HAP-1 (cell line): ENCODE measurements at regions not wholly inside any gene's neighbourhood (a gene's known extent, or its start where the extent isn't known, plus 50 kb on each side); places are given as distances from the start of the nearest gene placed in this dataset.
A peak's percentile ranks its signal among the peaks of the same experiment; 100 is the strongest.

Experiments
- DNase-seq, 2 experiments: peaks; one replicate each; pipeline ENCODE4 v3.0.0-alpha.2; 2016 to 2020; ENCODE audit warnings: low spot score in 2 of 2
- H3K27me3 ChIP-seq: fragments of 250-450 bp; sonication (Bioruptor Pico); 2 replicates; pipeline ENCODE4 v1.5.1; 2020; ENCODE audit warnings: low read depth, mild to moderate bottlenecking, moderate library complexity
- H3K36me3 ChIP-seq: fragments of 250-450 bp; sonication (Bioruptor Pico); replicated peaks from 2 replicates; pipeline ENCODE4 v1.5.1; 2020; ENCODE audit warnings: mild to moderate bottlenecking
- H3K4me1 ChIP-seq: fragments of 250-450 bp; sonication (Bioruptor Pico); 2 replicates; pipeline ENCODE4 v1.5.1; 2020; ENCODE audit warnings: mild to moderate bottlenecking
- H3K4me3 ChIP-seq: fragments of 250-450 bp; sonication (Bioruptor Pico); 2 replicates; pipeline ENCODE4 v1.5.1; 2020; ENCODE audit warnings: mild to moderate bottlenecking, moderate library complexity
- H3K9me3 ChIP-seq: fragments of 250-450 bp; sonication (Bioruptor Pico); 2 replicates; pipeline ENCODE4 v1.5.1; 2020; ENCODE audit warnings: mild to moderate bottlenecking, moderate library complexity
- in situ Hi-C: fragments of 300-500 bp; cut with MboI; formaldehyde crosslinking; loops from 3 replicates; pipeline ENCODE4 v1.14.3; 2020; ENCODE audit warnings: low sequenced_read_pairs, inconsistent platforms, mixed read lengths

DNA sequence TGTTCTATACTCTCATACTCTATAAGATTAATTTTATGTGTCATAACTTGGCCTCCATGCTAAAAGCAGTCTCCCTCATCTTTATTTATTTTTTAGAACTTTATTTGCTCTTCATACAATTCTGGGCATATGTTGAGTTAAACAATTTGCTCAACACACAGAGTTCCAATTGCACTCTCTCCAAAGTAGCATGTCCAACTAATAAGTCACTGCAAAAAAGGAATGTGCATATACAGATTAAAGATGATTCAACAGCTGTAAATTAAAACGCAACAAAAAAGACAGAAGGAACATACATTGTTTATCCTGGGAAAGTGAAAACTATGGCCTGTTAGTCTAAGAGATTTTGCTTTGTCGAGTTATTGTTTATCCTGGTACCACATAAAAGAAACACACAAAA lies 277.7 kb upstream of the ACVR2A start:
- H3K36me3 ChIP-seq: no peaks in the 10 kb centered on the region
- no peaks in the 10 kb centered on the region for H3K27me3 ChIP-seq
- in situ Hi-C loops: no loop called here
- H3K9me3 ChIP-seq: no peaks in the 10 kb centered on the region
- no peak for DNase-seq
- no peak overlapping the region for H3K4me3 ChIP-seq
- H3K4me1 ChIP-seq: peaks cover 3% of the 10 kb centered on the region; the same call in 1 of the 2 replicates

DNA sequence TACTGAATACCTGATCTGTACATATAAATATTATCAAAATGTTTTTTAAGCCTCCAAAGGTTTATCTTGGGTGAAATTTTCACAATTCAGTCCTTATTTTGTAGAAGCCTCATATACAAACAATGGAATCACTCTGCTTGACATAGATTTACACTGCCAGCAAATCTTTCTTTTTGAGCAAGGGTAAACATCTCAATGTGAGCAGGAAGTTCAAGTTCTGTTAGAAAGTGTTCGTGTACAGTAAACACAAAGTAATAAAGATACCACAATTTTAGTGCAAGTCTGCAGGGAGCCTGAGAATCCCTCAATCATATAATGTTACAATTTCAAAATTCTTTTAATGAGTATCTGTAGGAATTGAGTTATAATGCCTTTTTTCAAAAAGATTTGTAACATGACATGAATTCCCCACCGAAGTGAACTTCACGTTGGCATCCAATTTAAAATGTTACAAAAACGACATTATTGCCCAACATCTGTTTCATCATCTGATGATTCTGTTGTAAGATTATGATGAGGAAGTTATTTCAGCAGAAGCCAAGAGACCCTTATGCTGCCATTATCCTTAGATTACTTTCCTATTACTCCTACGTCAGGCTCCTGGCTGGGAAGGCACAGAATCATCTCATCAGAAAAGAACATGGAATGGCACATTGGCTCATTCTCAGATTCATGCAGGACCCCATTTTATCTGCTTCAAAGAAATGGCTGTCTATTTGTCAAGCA lies 283.9 kb upstream of the ACVR2A start:
- no peak for DNase-seq
- H3K4me1 ChIP-seq: no peaks in the 10 kb centered on the region
- in situ Hi-C loops: no loop called here

DNA sequence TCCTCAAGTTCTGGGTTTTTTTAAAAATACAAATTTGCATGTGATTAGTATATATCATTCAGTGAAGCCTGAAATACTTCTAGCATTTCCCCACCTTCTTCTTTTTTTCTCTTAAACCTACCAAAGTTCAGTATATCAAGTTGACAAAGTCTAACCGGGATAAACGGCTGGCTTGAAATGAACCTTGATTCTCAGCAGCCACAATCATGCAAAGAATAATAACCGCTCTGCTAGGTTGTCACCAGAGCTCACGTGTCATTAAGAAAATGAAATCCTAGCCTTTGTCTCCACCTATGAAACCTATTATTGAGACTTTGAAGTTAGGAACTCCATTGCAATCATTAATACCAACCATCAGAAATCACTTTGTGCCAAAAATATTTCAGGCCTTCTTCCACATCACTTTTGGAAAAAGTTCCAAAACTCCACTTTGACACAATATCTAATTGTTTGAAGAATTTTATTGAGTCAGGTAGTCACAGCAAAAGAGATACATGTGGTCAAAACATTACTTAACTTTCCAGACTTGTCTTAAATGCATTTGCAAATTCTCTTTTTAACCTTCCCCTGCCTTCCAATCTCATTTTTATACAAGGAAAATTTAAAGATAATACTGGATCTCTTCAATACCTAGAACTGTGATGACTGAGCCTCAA lies 285.6 kb upstream of the ACVR2A start:
- no peak for DNase-seq
- Histone ChIP-seq H3K9me3 (no peaks in the 10 kb centered on the region), H3K36me3 (no peaks in the 10 kb centered on the region), H3K4me1 (peaks cover 3% of the 10 kb centered on the region; the same call in 1 of the 2 replicates), H3K4me3 (no peak overlapping the region), H3K27me3 (no peaks in the 10 kb centered on the region)
- in situ Hi-C loops: no loop called here

More for the DNA sequence above, 283.9 kb upstream of the ACVR2A start:
- no peaks in the 10 kb centered on the region for H3K27me3 ChIP-seq
- no peak overlapping the region for H3K4me3 ChIP-seq
- no peaks in the 10 kb centered on the region for H3K36me3 ChIP-seq
- H3K9me3 ChIP-seq: no peaks in the 10 kb centered on the region

DNA sequence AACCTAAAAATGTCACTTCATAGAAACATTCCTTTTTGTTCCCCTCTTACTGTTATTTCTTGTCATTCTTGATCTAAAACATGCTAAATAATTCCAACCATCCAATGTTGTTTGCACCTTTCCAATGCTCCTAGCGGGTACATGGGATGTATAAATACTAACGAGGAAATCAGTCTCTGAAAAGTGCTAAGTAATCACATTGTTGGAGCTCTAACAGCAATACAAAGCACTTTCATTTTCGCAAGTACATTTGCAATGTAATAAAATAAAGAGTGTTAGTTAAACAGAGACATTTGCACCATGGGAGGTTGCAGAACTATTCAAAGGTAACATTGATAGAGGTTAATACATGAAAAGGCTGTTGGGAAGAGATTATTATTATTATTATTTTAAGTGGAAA lies 286.2 kb upstream of the ACVR2A start:
- no peaks in the 10 kb centered on the region for H3K36me3 ChIP-seq
- DNase-seq: no peak
- no peak overlapping the region for H3K4me3 ChIP-seq
- in situ Hi-C loops: no loop called here
- H3K27me3 ChIP-seq: no peaks in the 10 kb centered on the region
- no peaks in the 10 kb centered on the region for H3K9me3 ChIP-seq
- H3K4me1 ChIP-seq: peaks cover 5% of the 10 kb centered on the region; the same call in 1 of the 2 replicates

DNA sequence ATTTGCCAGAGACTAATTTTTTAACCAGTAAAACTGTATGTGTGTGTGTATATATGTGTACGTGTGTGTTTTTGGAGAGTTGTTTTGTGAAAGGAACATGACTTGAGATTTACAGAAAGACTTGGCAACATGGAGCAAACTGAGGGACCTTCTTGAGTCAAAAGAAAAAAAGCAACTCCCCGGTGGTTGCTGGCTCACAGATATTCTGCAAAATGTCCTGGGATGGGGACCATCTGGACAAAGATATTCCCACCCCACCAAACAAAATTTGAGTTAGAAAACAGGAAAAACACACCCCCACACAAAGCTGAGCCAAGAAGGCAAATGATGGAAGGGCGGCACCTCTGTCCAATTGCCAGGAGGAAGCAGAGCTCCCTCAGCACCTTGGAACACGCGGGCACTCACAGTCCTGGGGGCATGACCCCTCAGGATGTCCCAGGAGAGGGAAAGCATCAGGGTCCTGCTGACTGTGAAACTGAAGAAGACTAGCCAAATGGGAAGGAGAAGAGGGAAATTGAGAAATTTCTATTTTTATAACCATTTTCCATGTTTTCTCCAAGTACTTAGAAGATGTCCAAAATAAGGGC lies 290.2 kb upstream of the ACVR2A start:
- peaks cover 10% of the 10 kb centered on the region; the same call in 1 of the 2 replicates for H3K4me1 ChIP-seq
- H3K36me3 ChIP-seq: no peaks in the 10 kb centered on the region
- no peak for DNase-seq
- no peak overlapping the region for H3K4me3 ChIP-seq
- no peaks in the 10 kb centered on the region for H3K27me3 ChIP-seq
- H3K9me3 ChIP-seq: no peaks in the 10 kb centered on the region
- in situ Hi-C loops: no loop called here

DNA sequence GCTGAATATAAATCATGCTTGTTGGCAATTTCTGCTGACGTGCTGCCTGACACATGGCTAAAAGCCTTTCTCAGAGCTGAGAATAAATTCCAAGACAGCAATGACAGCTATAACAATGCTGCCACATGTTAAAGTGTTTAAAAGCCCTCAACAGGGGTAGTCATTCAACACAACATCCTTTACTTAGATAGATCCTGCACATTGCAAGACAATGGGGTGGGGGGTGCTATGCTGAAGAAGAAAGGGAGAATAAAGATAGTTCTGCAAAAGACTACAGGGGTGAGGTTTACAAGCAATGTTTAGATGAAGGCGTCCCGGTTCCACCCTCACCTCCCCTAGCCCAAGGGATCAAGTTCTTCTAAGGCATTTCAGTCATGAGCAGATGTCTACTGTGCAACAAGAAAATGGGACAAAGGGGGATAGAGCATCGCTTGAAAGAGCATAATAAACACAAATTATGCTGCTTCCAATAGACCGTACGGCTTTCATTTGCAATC lies 291.0 kb upstream of the ACVR2A start:
- Histone ChIP-seq H3K27me3 (no peaks in the 10 kb centered on the region), H3K36me3 (no peaks in the 10 kb centered on the region), H3K4me3 (no peak overlapping the region), H3K9me3 (no peaks in the 10 kb centered on the region), H3K4me1 (peaks cover 10% of the 10 kb centered on the region; the same call in 1 of the 2 replicates)
- in situ Hi-C loops: no loop called here
- DNase-seq: peak; percentile 84 to 92

DNA sequence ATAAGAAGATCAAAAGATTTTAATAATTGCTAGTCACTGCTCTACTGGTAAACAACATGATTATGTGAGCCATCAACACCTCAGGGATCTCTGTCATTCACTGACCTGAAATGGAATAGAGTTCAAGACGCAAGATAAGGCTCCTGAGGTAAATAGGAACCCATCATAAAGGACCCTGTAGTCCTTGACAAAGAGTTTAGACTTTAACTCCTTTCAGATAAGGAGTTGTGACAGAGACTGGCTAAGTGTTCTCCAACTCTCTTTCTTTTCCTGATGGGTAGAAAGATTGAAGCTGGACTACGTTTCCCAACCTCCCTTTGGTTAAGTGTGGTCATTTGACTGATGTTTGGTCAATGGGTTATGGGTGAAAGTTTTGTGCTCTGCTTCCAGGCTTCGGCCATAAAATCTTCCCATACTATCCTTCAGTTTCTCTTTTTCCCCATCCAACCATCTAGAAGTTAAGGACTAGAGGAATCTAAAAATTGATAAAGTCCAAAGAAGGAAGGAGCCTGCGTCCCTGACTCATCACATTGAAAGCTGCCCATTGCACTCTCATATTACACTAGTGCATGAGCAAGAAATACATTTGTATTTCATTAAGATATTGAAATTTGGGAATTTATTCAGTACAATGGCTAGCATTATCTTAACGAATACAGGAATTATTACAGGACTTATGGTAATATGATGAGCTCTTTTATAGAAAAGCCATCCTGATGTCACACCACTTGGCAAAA lies 293.7 kb upstream of the ACVR2A start:
- H3K4me1 ChIP-seq: peaks cover 10% of the 10 kb centered on the region; the same call in 1 of the 2 replicates
- no peaks in the 10 kb centered on the region for H3K9me3 ChIP-seq
- no peak for DNase-seq
- no peaks in the 10 kb centered on the region for H3K36me3 ChIP-seq
- no peak overlapping the region for H3K4me3 ChIP-seq
- H3K27me3 ChIP-seq: no peaks in the 10 kb centered on the region
- in situ Hi-C loops: no loop called here

DNA sequence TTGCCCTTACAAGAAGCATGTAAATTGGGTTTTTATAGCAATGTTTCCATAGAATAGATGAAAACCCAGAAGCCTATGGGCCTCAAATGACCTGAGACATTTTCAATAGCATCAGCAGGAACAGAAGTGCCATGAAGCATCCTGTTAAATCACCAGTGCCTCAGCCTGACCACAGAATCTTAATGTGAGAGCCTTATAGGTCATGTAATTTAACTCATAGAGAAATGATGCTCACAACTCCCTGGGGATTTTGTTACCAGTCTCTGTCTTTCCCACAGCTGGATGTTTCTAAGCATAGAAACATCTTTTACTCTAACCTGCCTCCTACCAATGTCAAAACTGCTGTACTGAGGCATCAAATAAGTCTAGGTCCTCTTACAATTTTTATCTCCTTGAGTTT lies 295.8 kb upstream of the ACVR2A start:
- no peaks in the 10 kb centered on the region for H3K9me3 ChIP-seq
- H3K4me1 ChIP-seq: peaks cover 5% of the 10 kb centered on the region; the same call in 1 of the 2 replicates
- DNase-seq: no peak
- in situ Hi-C loops: no loop called here
- no peaks in the 10 kb centered on the region for H3K36me3 ChIP-seq
- H3K4me3 ChIP-seq: no peak overlapping the region
- no peaks in the 10 kb centered on the region for H3K27me3 ChIP-seq

DNA sequence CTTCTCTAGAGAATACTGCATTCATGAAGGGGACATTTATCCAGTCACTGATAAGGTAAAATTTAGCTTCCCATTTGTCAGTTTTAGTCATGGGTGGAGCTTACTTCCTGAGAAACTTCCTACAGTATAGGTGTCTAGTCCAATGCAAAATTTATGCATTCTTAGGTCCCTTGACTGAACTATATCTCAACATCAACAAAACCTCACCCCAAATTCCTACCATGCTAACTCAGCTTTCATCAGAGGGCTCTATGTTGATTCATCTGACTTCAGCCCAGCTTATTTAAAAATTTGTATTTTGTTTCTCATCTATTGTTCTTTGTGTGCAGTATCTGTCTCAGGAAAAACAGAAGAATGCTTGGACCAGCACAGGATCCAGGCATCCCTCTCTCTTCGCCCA lies 296.4 kb upstream of the ACVR2A start:
- Histone ChIP-seq H3K4me3 (no peak overlapping the region), H3K9me3 (no peaks in the 10 kb centered on the region), H3K4me1 (peaks cover 4% of the 10 kb centered on the region; the same call in 1 of the 2 replicates), H3K27me3 (no peaks in the 10 kb centered on the region), H3K36me3 (no peaks in the 10 kb centered on the region)
- in situ Hi-C loops: no loop called here
- no peak for DNase-seq

DNA sequence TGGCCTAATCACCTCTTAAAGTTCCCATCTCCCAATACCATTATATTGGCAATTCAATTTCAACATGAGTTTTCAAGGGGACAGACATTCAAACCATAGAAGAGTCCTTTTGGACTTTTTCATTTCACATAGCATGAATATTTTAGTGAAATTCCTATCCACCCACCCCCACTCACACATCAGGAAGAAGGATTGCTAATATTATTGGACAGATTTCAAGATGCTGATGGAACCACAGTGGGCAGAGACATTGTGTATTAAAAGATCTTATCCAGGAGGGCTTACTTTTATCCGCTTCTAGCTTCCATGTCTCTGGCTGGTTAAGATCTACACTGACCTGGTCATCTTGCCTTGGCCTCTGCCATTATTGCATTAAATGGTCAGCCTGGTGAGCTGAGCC lies 297.4 kb upstream of the ACVR2A start:
- Histone ChIP-seq H3K4me1 (no peaks in the 10 kb centered on the region), H3K36me3 (no peaks in the 10 kb centered on the region), H3K9me3 (no peaks in the 10 kb centered on the region), H3K27me3 (no peaks in the 10 kb centered on the region), H3K4me3 (no peak overlapping the region)
- in situ Hi-C loops: no loop called here
- no peak for DNase-seq

DNA sequence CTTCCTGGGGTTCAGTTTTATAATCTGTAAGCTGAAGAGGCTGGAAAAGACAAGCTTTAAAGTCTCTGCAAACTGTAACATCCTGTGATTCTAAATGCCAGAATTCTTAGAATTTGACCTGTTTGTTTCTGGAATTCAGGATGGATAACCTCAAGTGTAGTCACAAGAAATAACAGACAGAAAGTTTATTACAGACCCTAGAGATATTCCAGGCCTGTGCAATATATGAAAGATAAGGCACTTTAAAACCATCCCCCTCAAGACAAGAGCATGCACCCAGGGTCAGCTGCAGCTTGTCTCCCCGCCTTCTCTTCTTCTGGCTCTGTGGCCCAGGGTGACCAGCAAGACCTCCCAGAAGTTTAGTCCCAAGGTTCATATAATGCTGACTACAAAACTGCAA lies 298.7 kb upstream of the ACVR2A start:
- Histone ChIP-seq H3K27me3 (no peaks in the 10 kb centered on the region), H3K9me3 (no peaks in the 10 kb centered on the region), H3K4me3 (no peak overlapping the region), H3K36me3 (no peaks in the 10 kb centered on the region), H3K4me1 (no peaks in the 10 kb centered on the region)
- in situ Hi-C loops: no loop called here
- no peak for DNase-seq

DNA sequence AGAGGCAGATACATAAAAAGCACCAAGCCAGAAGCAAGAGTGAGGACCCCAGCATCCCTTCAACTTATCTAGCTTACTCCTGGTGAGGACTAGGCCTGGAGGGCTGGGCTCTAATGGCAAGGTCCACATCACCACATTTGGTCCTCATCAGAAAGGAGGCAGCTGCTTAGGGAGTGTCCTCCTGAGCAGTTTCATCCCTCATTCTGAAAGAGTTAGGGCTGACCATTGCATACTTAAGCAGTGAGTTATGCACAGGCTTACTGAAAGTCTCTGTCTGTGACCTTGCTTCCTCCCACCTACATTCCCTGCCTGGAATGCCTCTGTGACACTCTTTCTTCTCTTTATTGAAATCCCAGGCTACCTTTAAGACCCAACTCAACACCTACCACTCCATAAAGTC lies 301.8 kb upstream of the ACVR2A start:
- DNase-seq: no peak
- no peaks in the 10 kb centered on the region for H3K27me3 ChIP-seq
- H3K9me3 ChIP-seq: no peaks in the 10 kb centered on the region
- no peak overlapping the region for H3K4me3 ChIP-seq
- H3K36me3 ChIP-seq: no peaks in the 10 kb centered on the region
- in situ Hi-C loops: no loop called here
- no peaks in the 10 kb centered on the region for H3K4me1 ChIP-seq

DNA sequence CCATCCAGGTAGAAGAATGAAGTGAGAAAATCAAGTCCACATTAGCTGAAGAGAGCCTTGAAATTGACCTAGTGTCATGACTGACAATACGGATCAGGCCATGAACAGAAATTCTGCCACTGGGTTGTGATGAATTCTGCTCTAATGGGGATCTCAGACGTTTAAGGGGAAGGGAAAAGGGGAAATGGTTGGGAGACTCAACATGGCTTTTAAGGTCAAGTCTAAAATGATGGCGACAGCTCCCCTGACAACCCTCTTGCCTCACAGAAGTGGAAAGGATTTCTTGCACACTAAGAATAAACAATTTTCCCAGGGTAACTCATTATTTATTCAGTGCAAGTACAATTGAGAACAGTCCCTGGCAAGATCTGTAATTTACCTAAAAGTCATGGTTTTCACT lies 302.5 kb upstream of the ACVR2A start:
- H3K27me3 ChIP-seq: no peaks in the 10 kb centered on the region
- no peaks in the 10 kb centered on the region for H3K36me3 ChIP-seq
- H3K4me3 ChIP-seq: no peak overlapping the region
- no peaks in the 10 kb centered on the region for H3K9me3 ChIP-seq
- in situ Hi-C loops: no loop called here
- H3K4me1 ChIP-seq: no peaks in the 10 kb centered on the region
- DNase-seq: no peak
